ENCODE measurements at regions not wholly inside any gene's neighbourhood (a gene's known extent, or its start where the extent isn't known, plus 50 kb on each side); places are given as distances from the start of the nearest gene placed in this dataset.

DNA sequence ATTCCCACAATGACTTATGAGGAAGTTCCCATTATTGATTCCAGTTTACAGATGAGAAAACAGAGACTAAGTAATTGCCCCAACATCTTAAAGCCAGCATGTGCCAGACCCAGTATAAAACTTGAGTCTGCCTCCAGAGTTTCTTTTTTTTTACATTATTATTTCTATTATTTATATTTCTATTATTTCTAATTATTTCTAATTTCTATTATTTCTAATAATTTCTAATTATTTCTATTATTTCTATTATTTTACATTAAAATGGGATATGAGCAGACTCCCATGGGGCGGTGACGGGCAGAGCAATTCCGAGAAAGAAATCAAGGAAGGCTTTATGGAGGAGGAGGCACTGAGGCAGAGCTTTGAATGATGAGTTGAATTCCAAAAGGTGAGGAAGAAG is 54.4 kb upstream of the BDKRB2 start:
- TF ChIP-seq, protein P1, sequence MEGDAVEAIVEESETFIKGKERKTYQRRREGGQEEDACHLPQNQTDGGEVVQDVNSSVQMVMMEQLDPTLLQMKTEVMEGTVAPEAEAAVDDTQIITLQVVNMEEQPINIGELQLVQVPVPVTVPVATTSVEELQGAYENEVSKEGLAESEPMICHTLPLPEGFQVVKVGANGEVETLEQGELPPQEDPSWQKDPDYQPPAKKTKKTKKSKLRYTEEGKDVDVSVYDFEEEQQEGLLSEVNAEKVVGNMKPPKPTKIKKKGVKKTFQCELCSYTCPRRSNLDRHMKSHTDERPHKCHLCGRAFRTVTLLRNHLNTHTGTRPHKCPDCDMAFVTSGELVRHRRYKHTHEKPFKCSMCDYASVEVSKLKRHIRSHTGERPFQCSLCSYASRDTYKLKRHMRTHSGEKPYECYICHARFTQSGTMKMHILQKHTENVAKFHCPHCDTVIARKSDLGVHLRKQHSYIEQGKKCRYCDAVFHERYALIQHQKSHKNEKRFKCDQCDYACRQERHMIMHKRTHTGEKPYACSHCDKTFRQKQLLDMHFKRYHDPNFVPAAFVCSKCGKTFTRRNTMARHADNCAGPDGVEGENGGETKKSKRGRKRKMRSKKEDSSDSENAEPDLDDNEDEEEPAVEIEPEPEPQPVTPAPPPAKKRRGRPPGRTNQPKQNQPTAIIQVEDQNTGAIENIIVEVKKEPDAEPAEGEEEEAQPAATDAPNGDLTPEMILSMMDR (IDR thresholded peaks at IDR 0.05) = no peak
- no peak for TF ChIP-seq POLR2A (IDR thresholded peaks at IDR 0.05)

All from lower leg skin (tissue), 3 donors.